K562 (cell line): ENCODE measurements at regions not wholly inside any gene's neighbourhood (a gene's known extent, or its start where the extent isn't known, plus 50 kb on each side); places are given as distances from the start of the nearest gene placed in this dataset.

ENCODE experiments used
- ATAC-seq: fragments of 200-7000 bp; cut with Tn5 transposase; 3 replicates; pipeline ENCODE4 v1.9.1; 2020; ENCODE audit warnings: moderate library complexity
- BruUV-seq: library from RNA; stranded (reverse); fragments of 400-500 nt; replicated peaks from 2 replicates; lab custom pipeline; 2021; lab: Mats Ljungman, UMichigan
- CTCF ChIA-PET: fragments of 300-600 bp; formaldehyde crosslinking; extraction: SDS; loops from one replicate; lab custom pipeline; 2021; ENCODE audit warnings: low intra/inter-chr PET ratio; lab: Yijun Ruan, JAX
- POLR2A ChIA-PET: fragments of 300-600, 350-650 bp; sonication (Branson Sonifier 250); formaldehyde crosslinking; extraction: SDS; loops from one replicate; lab custom pipeline; 2021; ENCODE audit warnings: antibody characterized with exemption, inconsistent platforms; lab: Yijun Ruan, JAX
- DNase-seq, 4 experiments: peaks; one replicate each; pipeline versions ENCODE4 v3.0.0 to v3.0.0-alpha.2; 2011 to 2018; ENCODE audit warnings: low spot score in 3 of 4, mixed read lengths in 3 of 4; ENCODE audit errors: extremely low read depth in 1 of 4
- FAIRE-seq: peaks from 2 replicates; lab custom pipeline; 2011; peaks lifted over from hg19 to GRCh38; lab: Jason Lieb, UNC
- H2AFZ ChIP-seq: 2 replicates; pipeline ENCODE4 v1.6.0; 2011; ENCODE audit warnings: low read depth, low read length, control low read depth, inconsistent platforms
- H3K27ac ChIP-seq: fragments of 200-600 bp; 3 replicates; pipeline ENCODE4 v1.8.0; 2011; ENCODE audit warnings: low read depth, mild to moderate bottlenecking, control low read depth, inconsistent platforms, low read length, moderate library complexity, mixed read lengths; ENCODE audit errors: extremely low read depth
- H3K27me3 ChIP-seq, 2 experiments: fragments of 300-600 bp in 1 of 2; 2 replicates in 1 of 2; 3 replicates in 1 of 2; pipeline versions ENCODE4 v1.6.0 to v1.8.0; 2011; ENCODE audit warnings: inconsistent platforms in 2 of 2, low read length in 2 of 2, mild to moderate bottlenecking in 1 of 2, mixed read lengths in 1 of 2, moderate library complexity in 1 of 2; ENCODE audit not compliant: control insufficient read depth in 2 of 2, insufficient read depth in 2 of 2
- H3K36me3 ChIP-seq: fragments of 300-600 bp; 3 replicates; pipeline ENCODE4 v1.8.0; 2011; ENCODE audit warnings: mild to moderate bottlenecking, low read length, inconsistent platforms; ENCODE audit not compliant: control insufficient read depth, insufficient read depth
- H3K4me1 ChIP-seq, 2 experiments: fragments of 200-600 bp in 1 of 2; replicated peaks in 1 of 2; 2 replicates in 1 of 2; 3 replicates in 1 of 2; pipeline versions ENCODE4 v1.5.1 to v1.8.0; 2011; ENCODE audit warnings: inconsistent platforms in 2 of 2, low read length in 2 of 2, mild to moderate bottlenecking in 1 of 2, mixed read lengths in 1 of 2, moderate library complexity in 1 of 2; ENCODE audit not compliant: control insufficient read depth in 2 of 2, insufficient read depth in 2 of 2
- H3K4me2 ChIP-seq: 2 replicates; pipeline ENCODE4 v1.6.1; 2011; ENCODE audit warnings: low read length, control low read depth, inconsistent platforms, mixed read lengths; ENCODE audit not compliant: insufficient read depth
- H3K4me3 ChIP-seq: fragments of 200-600 bp; sonication (generic), shearing (Covaris generic); 2 replicates; pipeline ENCODE4 v1.5.1; 2016; ENCODE audit warnings: control low read depth, inconsistent platforms
- H3K79me2 ChIP-seq: fragments of 200-600 bp; 3 replicates; pipeline ENCODE4 v1.8.0; 2011; ENCODE audit warnings: low read length, inconsistent platforms; ENCODE audit not compliant: control insufficient read depth, insufficient read depth
- H3K9ac ChIP-seq, 2 experiments: 2 replicates each; pipeline versions ENCODE4 v1.6.0 to v1.6.1; 2011; ENCODE audit warnings: low read depth in 2 of 2, low read length in 2 of 2, control low read depth in 1 of 2, inconsistent platforms in 1 of 2, mild to moderate bottlenecking in 1 of 2, mixed read lengths in 1 of 2; ENCODE audit not compliant: insufficient read depth in 1 of 2
- H3K9me1 ChIP-seq: one replicate; pipeline ENCODE4 v1.6.0; 2011; ENCODE audit warnings: inconsistent platforms, mild to moderate bottlenecking, low read length, moderate library complexity; ENCODE audit not compliant: control insufficient read depth, insufficient read depth
- H3K9me3 ChIP-seq: replicated peaks from 2 replicates; pipeline ENCODE4 v1.5.1; 2011; ENCODE audit warnings: low read depth, low read length, inconsistent platforms; ENCODE audit not compliant: control insufficient read depth, insufficient read depth
- H4K20me1 ChIP-seq: replicated peaks from 2 replicates; pipeline ENCODE4 v1.6.1; 2011; ENCODE audit warnings: low read length, inconsistent platforms, mixed read lengths; ENCODE audit not compliant: control insufficient read depth, insufficient read depth
- ATF4 ChIP-seq: fragments of 450-650 bp; formaldehyde crosslinking; IDR thresholded peaks from 2 replicates; pipeline ENCODE4 v1.4.0; 2022; ENCODE audit warnings: mild to moderate bottlenecking, moderate library complexity
- CBX1 ChIP-seq: sonication (generic); IDR thresholded peaks from 2 replicates; pipeline ENCODE4 v1.6.1; 2016; ENCODE audit warnings: antibody characterized with exemption, low read depth, mild to moderate bottlenecking
- CBX5 ChIP-seq: IDR thresholded peaks from 2 replicates; pipeline ENCODE4 v1.6.1; 2014; ENCODE audit warnings: low read depth, borderline replicate concordance
- CBX8 ChIP-seq: fragments of 200-600 bp; sonication (generic); IDR thresholded peaks from 2 replicates; pipeline ENCODE4 v1.6.1; 2012; ENCODE audit warnings: borderline replicate concordance, mixed run types, low read depth, mild to moderate bottlenecking, moderate library complexity, mixed read lengths, low read length, control low read depth, inconsistent platforms; ENCODE audit not compliant: poor library complexity, severe bottlenecking; ENCODE audit errors: extremely low read depth
- POLR2AphosphoS5 ChIP-seq: IDR thresholded peaks from 2 replicates; pipeline ENCODE4 v1.6.1; 2011; ENCODE audit warnings: mild to moderate bottlenecking, low read depth, low read length, moderate library complexity; ENCODE audit not compliant: control insufficient read depth, insufficient read depth
- WGBS: fragments of 100-300 bp; shearing (Covaris generic); methylation state at CpG from one replicate; pipeline ENCODE4 v1.1.6; 2016; ENCODE audit warnings: low coverage, mixed read lengths; ENCODE audit not compliant: insufficient coverage; ENCODE audit errors: missing lambda C conversion rate; 5-methylcytosine and 5-hydroxymethylcytosine counted together
- in situ Hi-C: fragments of 300-500 bp; cut with MboI; formaldehyde crosslinking; loops from 4 replicates; pipeline ENCODE4 v1.15.0; 2018; ENCODE audit warnings: inconsistent platforms, mixed read lengths
- intact Hi-C: fragments of 100-400 bp; cut with micrococcal nuclease; formaldehyde crosslinking; loops from 2 replicates; pipeline ENCODE4 v1.14.2; 2022

GRCh38 chr9:11269036-11269435 is 656.2 kb upstream of the PTPRD start:
- intact Hi-C loops, result no loop called here
- POLR2A ChIA-PET, result interaction anchor here (0.6 kb wide), 1 partner anchor 559 kb away, joined by 3 read pairs; no protein-coding TSS in a partner anchor
- Histone ChIP-seq H3K9me1 (no peaks in the 10 kb centered on the region), H3K4me2 (no peak overlapping the region), H2AFZ (no peak overlapping the region), H3K27ac (no peak overlapping the region), H3K4me3 (no peak overlapping the region), H3K9ac (no peak overlapping the region), H3K79me2 (no peaks in the 10 kb centered on the region), H4K20me1 (no peaks in the 10 kb centered on the region), H3K27me3 (no peaks in the 10 kb centered on the region), H3K36me3 (no peaks in the 10 kb centered on the region), H3K9me3 (no peaks in the 10 kb centered on the region), H3K4me1 (no peaks in the 10 kb centered on the region)
- peak in 1 of 4 experiments; percentile 0 for DNase-seq
- in situ Hi-C loops, result no loop called here
- WGBS, result 0% methylated on average over 3 of the region's 3 CpGs
- no peak for FAIRE-seq
- BruUV-seq, result no TSS peak
- TF ChIP-seq CBX5 (peak; percentile 84), ATF4 (no peak), CBX1 (peak; percentile 48; the same call in 1 of the 2 replicates), CBX8 (no peak), POLR2AphosphoS5 (no peak)
- ATAC-seq, result no peak
- CTCF ChIA-PET, result no interaction called here
